NB4 (cell line): ENCODE measurements at regions not wholly inside any gene's neighbourhood (a gene's known extent, or its start where the extent isn't known, plus 50 kb on each side); places are given as distances from the start of the nearest gene placed in this dataset.

ENCODE experiments used
- POLR2A ChIP-seq: IDR thresholded peaks from 2 replicates; pipeline ENCODE4 v1.6.1; 2011; ENCODE audit warnings: mild to moderate bottlenecking; ENCODE audit not compliant: insufficient read length; ENCODE audit errors: extremely low read depth
- TF ChIP-seq, protein P1 (sequence below): IDR thresholded peaks from one replicate; pipeline ENCODE4 v1.5.1; 2012; ENCODE audit warnings: low read depth, low read length

DNA sequence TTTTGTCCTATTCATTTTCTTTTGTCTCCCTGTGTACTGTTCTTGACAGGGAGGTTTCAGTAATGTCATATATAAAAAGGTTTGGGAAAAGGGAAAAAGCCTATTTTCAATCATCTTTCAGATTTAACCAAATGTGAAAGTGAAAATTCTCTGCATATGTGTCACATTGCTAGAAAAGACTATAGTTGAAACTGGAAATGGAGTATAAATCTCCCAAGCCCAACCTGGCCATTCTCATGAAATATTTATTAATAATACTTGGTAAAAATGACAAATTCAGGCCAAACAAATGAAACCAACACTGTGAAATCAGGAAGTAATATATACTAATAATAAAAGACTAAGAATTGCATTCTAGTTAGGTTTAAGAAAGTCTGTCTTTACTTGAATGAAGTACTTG is 1129.2 kb downstream of the SLC16A7 start:
- TF ChIP-seq, protein P1, sequence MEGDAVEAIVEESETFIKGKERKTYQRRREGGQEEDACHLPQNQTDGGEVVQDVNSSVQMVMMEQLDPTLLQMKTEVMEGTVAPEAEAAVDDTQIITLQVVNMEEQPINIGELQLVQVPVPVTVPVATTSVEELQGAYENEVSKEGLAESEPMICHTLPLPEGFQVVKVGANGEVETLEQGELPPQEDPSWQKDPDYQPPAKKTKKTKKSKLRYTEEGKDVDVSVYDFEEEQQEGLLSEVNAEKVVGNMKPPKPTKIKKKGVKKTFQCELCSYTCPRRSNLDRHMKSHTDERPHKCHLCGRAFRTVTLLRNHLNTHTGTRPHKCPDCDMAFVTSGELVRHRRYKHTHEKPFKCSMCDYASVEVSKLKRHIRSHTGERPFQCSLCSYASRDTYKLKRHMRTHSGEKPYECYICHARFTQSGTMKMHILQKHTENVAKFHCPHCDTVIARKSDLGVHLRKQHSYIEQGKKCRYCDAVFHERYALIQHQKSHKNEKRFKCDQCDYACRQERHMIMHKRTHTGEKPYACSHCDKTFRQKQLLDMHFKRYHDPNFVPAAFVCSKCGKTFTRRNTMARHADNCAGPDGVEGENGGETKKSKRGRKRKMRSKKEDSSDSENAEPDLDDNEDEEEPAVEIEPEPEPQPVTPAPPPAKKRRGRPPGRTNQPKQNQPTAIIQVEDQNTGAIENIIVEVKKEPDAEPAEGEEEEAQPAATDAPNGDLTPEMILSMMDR: no peak
- no peak for TF ChIP-seq POLR2A
